ENCODE measurements at regions not wholly inside any gene's neighbourhood (a gene's known extent, or its start where the extent isn't known, plus 50 kb on each side); places are given as distances from the start of the nearest gene placed in this dataset.
A peak's percentile ranks its signal among the peaks of the same experiment; 100 is the strongest.

- DNase-seq (ENCODE audit: low spot score), result no peak
Measured at GRCh38 chr3:59339818-59340217, 290.0 kb upstream of the CFAP20DC start.

GRCh38 chr3:59338934-59339333 is 289.1 kb upstream of the CFAP20DC start:
- no peak for DNase-seq (ENCODE audit: low spot score)

- DNase-seq (ENCODE audit: low spot score), result no peak
Measured at GRCh38 chr3:59335338-59335737, 285.5 kb upstream of the CFAP20DC start.

- DNase-seq (ENCODE audit: low spot score), result no peak
Measured at GRCh38 chr3:59334585-59334984, 284.8 kb upstream of the CFAP20DC start.

- DNase-seq (ENCODE audit: low spot score), result no peak
Measured at GRCh38 chr3:59327376-59327808, 277.6 kb upstream of the CFAP20DC start.

GRCh38 chr3:59326246-59327024 is 276.6 kb upstream of the CFAP20DC start:
- no peak for DNase-seq (ENCODE audit: low spot score)

- no peak for DNase-seq (ENCODE audit: low spot score)
Measured at GRCh38 chr3:59321881-59322540, 272.2 kb upstream of the CFAP20DC start.

- no peak for DNase-seq (ENCODE audit: low spot score)
Measured at GRCh38 chr3:59320080-59320479, 270.3 kb upstream of the CFAP20DC start.

GRCh38 chr3:59319442-59319841 is 269.6 kb upstream of the CFAP20DC start:
- DNase-seq (ENCODE audit: low spot score), result no peak

- DNase-seq (ENCODE audit: low spot score), result no peak
Measured at GRCh38 chr3:59318881-59319280, 269.1 kb upstream of the CFAP20DC start.

- DNase-seq (ENCODE audit: low spot score), result no peak
Measured at GRCh38 chr3:59317386-59317785, 267.6 kb upstream of the CFAP20DC start.

GRCh38 chr3:59316688-59317275 is 267.0 kb upstream of the CFAP20DC start:
- DNase-seq (ENCODE audit: low spot score), result no peak

GRCh38 chr3:59313365-59313764 is 263.5 kb upstream of the CFAP20DC start:
- peak; percentile 11 for DNase-seq (ENCODE audit: low spot score)

- DNase-seq (ENCODE audit: low spot score), result no peak
Measured at GRCh38 chr3:59311231-59311630, 261.4 kb upstream of the CFAP20DC start.

GRCh38 chr3:59310736-59311135 is 260.9 kb upstream of the CFAP20DC start:
- DNase-seq (ENCODE audit: low spot score), result no peak

- DNase-seq (ENCODE audit: low spot score), result no peak
Measured at GRCh38 chr3:59308684-59309083, 258.9 kb upstream of the CFAP20DC start.

GRCh38 chr3:59308001-59308400 is 258.2 kb upstream of the CFAP20DC start:
- DNase-seq (ENCODE audit: low spot score), result no peak

- DNase-seq (ENCODE audit: low spot score), result no peak
Measured at GRCh38 chr3:59306436-59306835, 256.6 kb upstream of the CFAP20DC start.

GRCh38 chr3:59304296-59304695 is 254.5 kb upstream of the CFAP20DC start:
- DNase-seq (ENCODE audit: low spot score), result no peak

- no peak for DNase-seq (ENCODE audit: low spot score)
Measured at GRCh38 chr3:59303452-59303851, 253.6 kb upstream of the CFAP20DC start.

- no peak for DNase-seq (ENCODE audit: low spot score)
Measured at GRCh38 chr3:59302442-59302841, 252.6 kb upstream of the CFAP20DC start.

GRCh38 chr3:59300733-59301132 is 250.9 kb upstream of the CFAP20DC start:
- no peak for DNase-seq (ENCODE audit: low spot score)

GRCh38 chr3:59299561-59299960 is 249.7 kb upstream of the CFAP20DC start:
- no peak for DNase-seq (ENCODE audit: low spot score)

All from CD4-positive, alpha-beta T cell treated with Interleukin-6 at 100 ng/mL for 8 hours (primary cell).